OCI-LY1 (cell line): ENCODE measurements at regions not wholly inside any gene's neighbourhood (a gene's known extent, or its start where the extent isn't known, plus 50 kb on each side); places are given as distances from the start of the nearest gene placed in this dataset.

Source experiments
- CTCF ChIP-seq: fragments of 200-600 bp; sonication (generic), shearing (Covaris generic); IDR thresholded peaks from 2 replicates; pipeline ENCODE4 v1.5.1; 2017; ENCODE audit warnings: mild to moderate bottlenecking, antibody characterized with exemption, low read length, moderate library complexity, mixed read lengths
- EZH2 ChIP-seq: fragments of 200-600 bp; sonication (generic), shearing (Covaris generic); IDR thresholded peaks from 2 replicates; pipeline ENCODE4 v1.8.0; 2017; ENCODE audit warnings: borderline replicate concordance, mixed run types, mild to moderate bottlenecking, antibody characterized with exemption, low read length, moderate library complexity, mixed read lengths

GRCh38 chr4:112855058-112855457, 194.4 kb upstream of the ANK2 start:
- no peak for TF ChIP-seq EZH2
- TF ChIP-seq CTCF: no peak
